ENCODE measurements at regions not wholly inside any gene's neighbourhood (a gene's known extent, or its start where the extent isn't known, plus 50 kb on each side); places are given as distances from the start of the nearest gene placed in this dataset.

GRCh38 chr3:177893331-177893730 lies 642.9 kb upstream of the KCNMB2 start:
- peaks cover 2% of the 10 kb centered on the region for H3K9me3 Mint-ChIP-seq (ENCODE audit: insufficient read depth)
- no peak for ATAC-seq (ENCODE audit: low read depth)
- no peak overlapping the region for H3K4me3 ChIP-seq (ENCODE audit: control extremely low read depth in 1 of 5, extremely low read depth in 1 of 5, insufficient read depth in 1 of 5, low read depth in 2 of 5, low read length in 4 of 5)
- H3K36me3 ChIP-seq (replicated peaks in 1 of 2; ENCODE audit: control extremely low read depth in 1 of 2, control insufficient read depth in 1 of 2, extremely low read depth in 1 of 2, insufficient read depth in 2 of 2, low read length in 1 of 2) = no peaks in the 10 kb centered on the region
- H3K9ac ChIP-seq (ENCODE audit: low read length) = no peak overlapping the region
- intact Hi-C loops (cut with micrococcal nuclease) = no loop called here
- TF ChIP-seq CTCF (IDR thresholded peaks at IDR 0.05) (no peak), EZH2 (IDR thresholded peaks at IDR 0.05; ENCODE audit: borderline replicate concordance, insufficient read depth, low read depth, low read length, poor library complexity, severe bottlenecking) (no peak)
- no peak overlapping the region for H3K27ac ChIP-seq (ENCODE audit: low read length in 2 of 2)
- H3K4me1 Mint-ChIP-seq = no peaks in the 10 kb centered on the region
- ChIA-PET CTCF (no interaction called here), POLR2A (no interaction called here)
- H3K4me2 ChIP-seq (replicated peaks; ENCODE audit: low read depth, low read length, poor library complexity, severe bottlenecking) = no peak overlapping the region
- DNase-seq = no peak
- H3K9me3 ChIP-seq (ENCODE audit: control extremely low read depth in 1 of 3, control insufficient read depth in 2 of 3, insufficient read depth in 1 of 3, low read length in 2 of 3) = peaks cover 0 to 6% (median 3%) of the 10 kb centered on the region in 3 donors
- WGBS (ENCODE audit: insufficient coverage) = 100% methylated on average over 2 of the region's 2 CpGs
- no peaks in the 10 kb centered on the region for H3K4me1 ChIP-seq (ENCODE audit: control insufficient read depth in 2 of 2, insufficient read depth in 2 of 2, low read length in 2 of 2)
- H2AFZ ChIP-seq (ENCODE audit: insufficient read depth, low read depth, low read length, poor library complexity, severe bottlenecking) = no peak overlapping the region
- no peak overlapping the region for H3K27ac Mint-ChIP-seq
- no peak overlapping the region for H3K4me3 Mint-ChIP-seq
- H3K27me3 Mint-ChIP-seq = peaks cover 3% of the 10 kb centered on the region
- H3K27me3 ChIP-seq (replicated peaks in 1 of 4; ENCODE audit: control extremely low read depth in 1 of 4, control insufficient read depth in 3 of 4, insufficient read depth in 4 of 4, low read length in 3 of 4) = no peaks in the 10 kb centered on the region
- H3K79me2 ChIP-seq (ENCODE audit: control insufficient read depth, insufficient read depth, low read length) = no peaks in the 10 kb centered on the region
- no peaks in the 10 kb centered on the region for H4K20me1 ChIP-seq (ENCODE audit: control insufficient read depth, insufficient read depth, low read length, poor library complexity, severe bottlenecking)

GRCh38 chr3:177894081-177894728 lies 642.0 kb upstream of the KCNMB2 start:
- no peak for ATAC-seq (ENCODE audit: low read depth)
- Histone ChIP-seq H3K27me3 (replicated peaks in 1 of 4; ENCODE audit: control extremely low read depth in 1 of 4, control insufficient read depth in 3 of 4, insufficient read depth in 4 of 4, low read length in 3 of 4) (no peaks in the 10 kb centered on the region), H3K36me3 (replicated peaks in 1 of 2; ENCODE audit: control extremely low read depth in 1 of 2, control insufficient read depth in 1 of 2, extremely low read depth in 1 of 2, insufficient read depth in 2 of 2, low read length in 1 of 2) (no peaks in the 10 kb centered on the region), H3K9ac (ENCODE audit: low read length) (no peak overlapping the region), H3K4me3 (ENCODE audit: control extremely low read depth in 1 of 5, extremely low read depth in 1 of 5, insufficient read depth in 1 of 5, low read depth in 2 of 5, low read length in 4 of 5) (no peak overlapping the region), H2AFZ (ENCODE audit: insufficient read depth, low read depth, low read length, poor library complexity, severe bottlenecking) (no peak overlapping the region), H3K4me1 (ENCODE audit: control insufficient read depth in 2 of 2, insufficient read depth in 2 of 2, low read length in 2 of 2) (no peaks in the 10 kb centered on the region), H3K79me2 (ENCODE audit: control insufficient read depth, insufficient read depth, low read length) (no peaks in the 10 kb centered on the region), H4K20me1 (ENCODE audit: control insufficient read depth, insufficient read depth, low read length, poor library complexity, severe bottlenecking) (no peaks in the 10 kb centered on the region), H3K9me3 (ENCODE audit: control extremely low read depth in 1 of 3, control insufficient read depth in 2 of 3, insufficient read depth in 1 of 3, low read length in 2 of 3) (peaks cover 3 to 12% (median 6%) of the 10 kb centered on the region in 3 donors), H3K4me2 (replicated peaks; ENCODE audit: low read depth, low read length, poor library complexity, severe bottlenecking) (no peak overlapping the region), H3K27ac (ENCODE audit: low read length in 2 of 2) (no peak overlapping the region)
- ChIA-PET POLR2A (no interaction called here), CTCF (no interaction called here)
- WGBS (ENCODE audit: insufficient coverage) = 100% methylated on average over 3 of the region's 5 CpGs
- Mint-ChIP-seq H3K27ac (no peak overlapping the region), H3K27me3 (peaks cover 3% of the 10 kb centered on the region), H3K4me3 (no peak overlapping the region), H3K9me3 (ENCODE audit: insufficient read depth) (peaks cover 2% of the 10 kb centered on the region), H3K4me1 (no peaks in the 10 kb centered on the region)
- intact Hi-C loops (cut with micrococcal nuclease) = no loop called here
- DNase-seq = no peak
- TF ChIP-seq EZH2 (IDR thresholded peaks at IDR 0.05; ENCODE audit: borderline replicate concordance, insufficient read depth, low read depth, low read length, poor library complexity, severe bottlenecking) = no peak
- TF ChIP-seq CTCF (IDR thresholded peaks at IDR 0.05) = no peak
